K562 (cell line): ENCODE measurements at regions not wholly inside any gene's neighbourhood (a gene's known extent, or its start where the extent isn't known, plus 50 kb on each side); places are given as distances from the start of the nearest gene placed in this dataset.

ENCODE experiments used
- IRF9 ChIP-seq: fragments of 450-650 bp; IDR thresholded peaks from 2 replicates; pipeline ENCODE4 v1.6.1; 2016; ENCODE audit warnings: missing biosample characterization, missing genetic modification characterization
- PREB ChIP-seq: sonication (generic); formaldehyde crosslinking; IDR thresholded peaks from 2 replicates; pipeline ENCODE4 v1.8.1; 2023; ENCODE audit warnings: mild to moderate bottlenecking, missing genetic modification reagents
- ZNF24 ChIP-seq: fragments of 450-650 bp; IDR thresholded peaks from 2 replicates; pipeline ENCODE4 v1.6.1; 2016
- TF ChIP-seq, protein P1 (sequence below), 2 experiments: fragments of 450-650 bp in 1 of 2; sonication (generic) in 1 of 2; formaldehyde crosslinking in 1 of 2; IDR thresholded peaks; 2 replicates each; pipeline versions ENCODE4 v1.7.1 to v1.9.0; 2016 to 2022; ENCODE audit warnings: inconsistent platforms in 1 of 2, mild to moderate bottlenecking in 1 of 2, missing genetic modification reagents in 1 of 2
- TF ChIP-seq, protein P2 (sequence below): fragments of 450-650 bp; formaldehyde crosslinking; IDR thresholded peaks from 2 replicates; pipeline ENCODE4 v1.4.0; 2020; ENCODE audit warnings: mild to moderate bottlenecking
- TF ChIP-seq, protein P3 (sequence below): fragments of 450-650 bp; IDR thresholded peaks from 2 replicates; pipeline ENCODE4 v1.7.1; 2018; ENCODE audit warnings: mild to moderate bottlenecking, low read depth; ENCODE audit not compliant: partially characterized antibody

DNA sequence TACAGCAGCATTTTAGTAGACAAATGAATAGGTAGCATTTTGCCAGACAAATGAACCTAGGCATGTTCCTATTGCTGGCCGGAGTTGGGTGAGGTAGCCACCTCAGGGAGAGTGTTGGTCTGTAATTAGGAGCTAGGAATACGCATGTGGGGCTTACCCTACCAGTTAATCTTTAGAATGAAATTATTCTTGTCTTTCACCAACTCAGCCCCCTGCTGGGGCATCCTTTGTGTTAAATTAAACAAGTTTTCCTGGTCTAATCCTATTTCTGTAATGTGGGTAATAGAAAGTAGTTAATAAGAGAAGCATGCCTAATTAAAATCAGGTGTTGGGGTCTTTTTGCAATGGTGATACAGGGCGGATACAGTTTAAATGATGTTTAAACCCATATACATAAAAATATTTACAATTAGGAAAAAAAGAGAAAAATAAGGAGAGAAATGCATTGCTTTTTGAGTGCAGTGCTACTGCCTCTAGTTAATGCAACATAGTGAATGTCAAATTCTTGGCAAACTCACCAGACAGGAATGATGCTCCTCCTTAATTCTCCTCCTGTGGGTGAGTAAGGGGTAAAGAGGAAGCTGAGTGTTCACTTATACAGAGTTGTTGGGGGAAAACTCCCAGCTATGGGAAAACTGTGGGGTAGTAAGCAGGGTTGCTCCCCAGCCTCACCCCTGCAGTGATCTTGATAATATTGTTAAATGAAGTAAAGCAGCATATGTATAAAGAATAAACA lies 276.4 kb upstream of the EDNRB start:
- TF ChIP-seq, protein P1, sequence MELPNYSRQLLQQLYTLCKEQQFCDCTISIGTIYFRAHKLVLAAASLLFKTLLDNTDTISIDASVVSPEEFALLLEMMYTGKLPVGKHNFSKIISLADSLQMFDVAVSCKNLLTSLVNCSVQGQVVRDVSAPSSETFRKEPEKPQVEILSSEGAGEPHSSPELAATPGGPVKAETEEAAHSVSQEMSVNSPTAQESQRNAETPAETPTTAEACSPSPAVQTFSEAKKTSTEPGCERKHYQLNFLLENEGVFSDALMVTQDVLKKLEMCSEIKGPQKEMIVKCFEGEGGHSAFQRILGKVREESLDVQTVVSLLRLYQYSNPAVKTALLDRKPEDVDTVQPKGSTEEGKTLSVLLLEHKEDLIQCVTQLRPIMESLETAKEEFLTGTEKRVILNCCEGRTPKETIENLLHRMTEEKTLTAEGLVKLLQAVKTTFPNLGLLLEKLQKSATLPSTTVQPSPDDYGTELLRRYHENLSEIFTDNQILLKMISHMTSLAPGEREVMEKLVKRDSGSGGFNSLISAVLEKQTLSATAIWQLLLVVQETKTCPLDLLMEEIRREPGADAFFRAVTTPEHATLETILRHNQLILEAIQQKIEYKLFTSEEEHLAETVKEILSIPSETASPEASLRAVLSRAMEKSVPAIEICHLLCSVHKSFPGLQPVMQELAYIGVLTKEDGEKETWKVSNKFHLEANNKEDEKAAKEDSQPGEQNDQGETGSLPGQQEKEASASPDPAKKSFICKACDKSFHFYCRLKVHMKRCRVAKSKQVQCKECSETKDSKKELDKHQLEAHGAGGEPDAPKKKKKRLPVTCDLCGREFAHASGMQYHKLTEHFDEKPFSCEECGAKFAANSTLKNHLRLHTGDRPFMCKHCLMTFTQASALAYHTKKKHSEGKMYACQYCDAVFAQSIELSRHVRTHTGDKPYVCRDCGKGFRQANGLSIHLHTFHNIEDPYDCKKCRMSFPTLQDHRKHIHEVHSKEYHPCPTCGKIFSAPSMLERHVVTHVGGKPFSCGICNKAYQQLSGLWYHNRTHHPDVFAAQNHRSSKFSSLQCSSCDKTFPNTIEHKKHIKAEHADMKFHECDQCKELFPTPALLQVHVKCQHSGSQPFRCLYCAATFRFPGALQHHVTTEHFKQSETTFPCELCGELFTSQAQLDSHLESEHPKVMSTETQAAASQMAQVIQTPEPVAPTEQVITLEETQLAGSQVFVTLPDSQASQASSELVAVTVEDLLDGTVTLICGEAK (IDR thresholded peaks at IDR 0.05) = no peak
- TF ChIP-seq, protein P1 (CRISPR knock-in tag; IDR thresholded peaks at IDR 0.05) = no peak
- TF ChIP-seq, protein P2, sequence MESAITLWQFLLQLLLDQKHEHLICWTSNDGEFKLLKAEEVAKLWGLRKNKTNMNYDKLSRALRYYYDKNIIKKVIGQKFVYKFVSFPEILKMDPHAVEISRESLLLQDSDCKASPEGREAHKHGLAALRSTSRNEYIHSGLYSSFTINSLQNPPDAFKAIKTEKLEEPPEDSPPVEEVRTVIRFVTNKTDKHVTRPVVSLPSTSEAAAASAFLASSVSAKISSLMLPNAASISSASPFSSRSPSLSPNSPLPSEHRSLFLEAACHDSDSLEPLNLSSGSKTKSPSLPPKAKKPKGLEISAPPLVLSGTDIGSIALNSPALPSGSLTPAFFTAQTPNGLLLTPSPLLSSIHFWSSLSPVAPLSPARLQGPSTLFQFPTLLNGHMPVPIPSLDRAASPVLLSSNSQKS (CRISPR knock-in tag) = no peak
- TF ChIP-seq IRF9 (tag) (no peak), ZNF24 (no peak), PREB (CRISPR knock-in tag) (no peak)
- TF ChIP-seq, protein P3, sequence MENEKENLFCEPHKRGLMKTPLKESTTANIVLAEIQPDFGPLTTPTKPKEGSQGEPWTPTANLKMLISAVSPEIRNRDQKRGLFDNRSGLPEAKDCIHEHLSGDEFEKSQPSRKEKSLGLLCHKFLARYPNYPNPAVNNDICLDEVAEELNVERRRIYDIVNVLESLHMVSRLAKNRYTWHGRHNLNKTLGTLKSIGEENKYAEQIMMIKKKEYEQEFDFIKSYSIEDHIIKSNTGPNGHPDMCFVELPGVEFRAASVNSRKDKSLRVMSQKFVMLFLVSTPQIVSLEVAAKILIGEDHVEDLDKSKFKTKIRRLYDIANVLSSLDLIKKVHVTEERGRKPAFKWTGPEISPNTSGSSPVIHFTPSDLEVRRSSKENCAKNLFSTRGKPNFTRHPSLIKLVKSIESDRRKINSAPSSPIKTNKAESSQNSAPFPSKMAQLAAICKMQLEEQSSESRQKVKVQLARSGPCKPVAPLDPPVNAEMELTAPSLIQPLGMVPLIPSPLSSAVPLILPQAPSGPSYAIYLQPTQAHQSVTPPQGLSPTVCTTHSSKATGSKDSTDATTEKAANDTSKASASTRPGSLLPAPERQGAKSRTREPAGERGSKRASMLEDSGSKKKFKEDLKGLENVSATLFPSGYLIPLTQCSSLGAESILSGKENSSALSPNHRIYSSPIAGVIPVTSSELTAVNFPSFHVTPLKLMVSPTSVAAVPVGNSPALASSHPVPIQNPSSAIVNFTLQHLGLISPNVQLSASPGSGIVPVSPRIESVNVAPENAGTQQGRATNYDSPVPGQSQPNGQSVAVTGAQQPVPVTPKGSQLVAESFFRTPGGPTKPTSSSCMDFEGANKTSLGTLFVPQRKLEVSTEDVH = no peak
